Loucy (cell line): ENCODE measurements at regions not wholly inside any gene's neighbourhood (a gene's known extent, or its start where the extent isn't known, plus 50 kb on each side); places are given as distances from the start of the nearest gene placed in this dataset.

ENCODE experiments used
- H2AFZ ChIP-seq: fragments of 200-600 bp; sonication (generic); 2 replicates; pipeline ENCODE4 v1.6.0; 2016; ENCODE audit warnings: antibody characterized with exemption, mild to moderate bottlenecking, low read length, moderate library complexity
- H3F3A ChIP-seq: fragments of 200-600 bp; 2 replicates; pipeline ENCODE4 v1.6.0; 2016; ENCODE audit warnings: antibody characterized with exemption, low read depth, mild to moderate bottlenecking
- H3K27me3 ChIP-seq: fragments of 200-600 bp; sonication (generic); 2 replicates; pipeline ENCODE4 v1.6.1; 2014; ENCODE audit warnings: low read length, mild to moderate bottlenecking; ENCODE audit not compliant: insufficient read depth, poor library complexity, severe bottlenecking
- H3K36me3 ChIP-seq: fragments of 200-600 bp; sonication (generic); 2 replicates; pipeline ENCODE4 v1.6.1; 2016; ENCODE audit warnings: low read length; ENCODE audit not compliant: insufficient read depth
- H3K4me1 ChIP-seq: fragments of 200-600 bp; sonication (generic); 2 replicates; pipeline ENCODE4 v1.5.1; 2014; ENCODE audit warnings: low read length, mild to moderate bottlenecking; ENCODE audit not compliant: insufficient read depth, poor library complexity, severe bottlenecking
- H3K4me2 ChIP-seq: fragments of 200-600 bp; sonication (generic); 2 replicates; pipeline ENCODE4 v1.6.0; 2014; ENCODE audit warnings: antibody characterized with exemption, low read length, low read depth, mild to moderate bottlenecking; ENCODE audit not compliant: poor library complexity, severe bottlenecking
- H3K4me3 ChIP-seq: fragments of 200-600 bp; sonication (generic); 2 replicates; pipeline ENCODE4 v1.5.1; 2014; ENCODE audit warnings: low read length, mild to moderate bottlenecking, mixed read lengths; ENCODE audit not compliant: poor library complexity, severe bottlenecking
- H3K79me2 ChIP-seq: fragments of 200-600 bp; sonication (generic); 2 replicates; pipeline ENCODE4 v1.6.1; 2014; ENCODE audit warnings: low read length; ENCODE audit not compliant: insufficient read depth
- H3K9ac ChIP-seq: fragments of 200-600 bp; sonication (generic); 2 replicates; pipeline ENCODE4 v1.6.0; 2014; ENCODE audit warnings: mild to moderate bottlenecking, low read depth, low read length, moderate library complexity; ENCODE audit not compliant: poor library complexity, severe bottlenecking
- H3K9me2 ChIP-seq: fragments of 200-600 bp; sonication (generic); replicated peaks from 2 replicates; pipeline ENCODE4 v1.6.1; 2016; ENCODE audit warnings: low read depth, low read length, mixed read lengths
- H3K9me3 ChIP-seq: fragments of 200-600 bp; sonication (generic); 2 replicates; pipeline ENCODE4 v1.6.1; 2014; ENCODE audit warnings: mild to moderate bottlenecking, antibody characterized with exemption, low read length, low read depth; ENCODE audit not compliant: insufficient read depth
- H4K20me1 ChIP-seq: fragments of 200-600 bp; sonication (generic); 2 replicates; pipeline ENCODE4 v1.6.0; 2014; ENCODE audit warnings: antibody characterized with exemption, low read length, mild to moderate bottlenecking; ENCODE audit not compliant: insufficient read depth, poor library complexity, severe bottlenecking
- CTCF ChIP-seq: fragments of 200-600 bp; sonication (generic); conservative IDR thresholded peaks from 2 replicates; pipeline ENCODE4 v1.5.1; 2014; ENCODE audit warnings: mild to moderate bottlenecking, antibody characterized with exemption, low read length
- EZH2phosphoT487 ChIP-seq: fragments of 200-600 bp; IDR thresholded peaks from 2 replicates; pipeline ENCODE4 v1.6.1; 2018; ENCODE audit warnings: antibody characterized with exemption, mild to moderate bottlenecking, moderate library complexity, borderline replicate concordance

DNA sequence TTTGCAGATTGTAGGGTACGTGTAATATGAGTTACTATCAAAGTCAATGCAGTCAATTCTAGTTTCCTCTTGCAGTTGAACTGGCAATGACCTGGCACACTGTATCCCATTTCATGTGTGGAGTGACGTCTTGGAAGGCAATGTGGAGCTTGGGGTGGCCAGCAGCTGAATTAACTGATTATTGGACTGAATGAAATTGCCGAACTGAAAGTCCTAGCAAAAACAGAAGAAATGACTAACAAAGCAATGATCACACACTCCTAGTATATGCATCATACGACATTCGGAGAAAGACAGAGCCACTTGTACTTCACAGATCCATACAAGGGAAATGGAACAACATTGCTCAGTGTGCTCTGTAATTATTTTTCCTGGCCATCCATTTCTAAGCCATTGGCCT, 259.1 kb upstream of the DAPK1 start:
- H3K4me1 ChIP-seq = no peaks in the 10 kb centered on the region
- H3K79me2 ChIP-seq = no peaks in the 10 kb centered on the region
- TF ChIP-seq CTCF (no peak), EZH2phosphoT487 (no peak)
- no peaks in the 10 kb centered on the region for H3K36me3 ChIP-seq
- H3K4me3 ChIP-seq = no peak overlapping the region
- no peaks in the 10 kb centered on the region for H4K20me1 ChIP-seq
- H3K27me3 ChIP-seq = no peaks in the 10 kb centered on the region
- H3K9me3 ChIP-seq = no peaks in the 10 kb centered on the region
- H3K9ac ChIP-seq = no peak overlapping the region
- H3K9me2 ChIP-seq = no peaks in the 10 kb centered on the region
- no peak overlapping the region for H3K4me2 ChIP-seq
- H2AFZ ChIP-seq = no peak overlapping the region
- H3F3A ChIP-seq = no peaks in the 10 kb centered on the region

DNA sequence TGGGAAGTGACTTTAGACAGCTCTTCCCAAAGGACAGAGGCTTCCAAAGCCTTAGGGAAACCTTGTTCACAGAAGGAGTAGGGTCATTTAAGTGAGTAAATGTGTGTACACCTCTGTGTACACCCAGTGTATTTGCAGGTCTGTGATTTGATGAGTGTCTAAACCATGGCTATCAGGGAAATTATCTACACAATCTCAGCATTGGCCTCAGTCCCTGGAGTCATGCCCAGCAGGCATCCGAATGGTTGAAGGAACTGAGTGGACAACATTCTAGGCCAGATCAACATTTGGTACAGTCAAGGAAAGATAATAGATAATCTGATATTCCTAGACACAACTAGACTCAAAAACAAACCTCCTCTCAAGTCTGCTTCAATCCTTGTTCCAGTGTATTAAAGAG, 258.4 kb upstream of the DAPK1 start:
- Histone ChIP-seq H3K79me2 (no peaks in the 10 kb centered on the region), H3K4me1 (no peaks in the 10 kb centered on the region), H3K4me2 (no peak overlapping the region), H4K20me1 (no peaks in the 10 kb centered on the region), H3K9me2 (no peaks in the 10 kb centered on the region), H2AFZ (no peak overlapping the region), H3K36me3 (no peaks in the 10 kb centered on the region), H3K9me3 (no peaks in the 10 kb centered on the region), H3K9ac (no peak overlapping the region), H3K4me3 (no peak overlapping the region), H3K27me3 (no peaks in the 10 kb centered on the region), H3F3A (no peaks in the 10 kb centered on the region)
- TF ChIP-seq CTCF (no peak), EZH2phosphoT487 (no peak)

- Histone ChIP-seq H3K9me2 (no peaks in the 10 kb centered on the region), H3K36me3 (no peaks in the 10 kb centered on the region), H3K79me2 (no peaks in the 10 kb centered on the region), H3K4me3 (no peak overlapping the region), H2AFZ (no peak overlapping the region), H3K4me2 (no peak overlapping the region), H3K9me3 (no peaks in the 10 kb centered on the region), H3K27me3 (no peaks in the 10 kb centered on the region), H4K20me1 (no peaks in the 10 kb centered on the region), H3F3A (no peaks in the 10 kb centered on the region), H3K4me1 (no peaks in the 10 kb centered on the region), H3K9ac (no peak overlapping the region)
- TF ChIP-seq EZH2phosphoT487 (no peak), CTCF (no peak)
Measured at GRCh38 chr9:87243602-87244001, 254.1 kb upstream of the DAPK1 start.
